Epithelial cell of esophagus (primary cell): ENCODE measurements at regions not wholly inside any gene's neighbourhood (a gene's known extent, or its start where the extent isn't known, plus 50 kb on each side); places are given as distances from the start of the nearest gene placed in this dataset.

Experiments
- DNase-seq: peaks from one replicate; pipeline ENCODE4 v3.0.0; 2010; ENCODE audit warnings: low read depth
- H3K4me3 ChIP-seq: 2 replicates; pipeline ENCODE4 v1.5.1; 2011; ENCODE audit warnings: mild to moderate bottlenecking, low read length, control low read depth
- TF ChIP-seq, protein P1 (sequence below): IDR thresholded peaks from 2 replicates; pipeline ENCODE4 v1.5.1; 2011; ENCODE audit warnings: low read depth, mild to moderate bottlenecking, low read length, control low read depth, inconsistent platforms; ENCODE audit not compliant: insufficient read depth; ENCODE audit errors: missing control alignments

DNA sequence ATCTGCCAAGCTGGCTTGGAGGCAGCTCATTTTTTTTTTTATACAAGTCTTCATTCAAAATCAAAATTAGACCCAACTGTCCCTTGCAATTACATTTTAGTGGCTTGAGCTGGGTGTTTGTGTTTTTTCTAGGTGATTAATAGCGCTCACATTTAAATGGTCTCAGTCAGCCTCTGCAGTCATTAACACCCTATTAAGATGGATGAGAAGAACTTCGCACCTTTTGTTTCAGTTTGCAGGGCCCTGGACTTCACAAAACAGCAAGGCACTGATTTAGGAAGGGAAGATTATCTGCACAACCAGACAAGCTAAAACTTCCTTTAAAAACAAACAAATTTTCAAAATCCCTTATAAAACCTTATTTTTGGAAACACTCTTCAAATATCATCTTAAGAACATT, 374.8 kb downstream of the EFNA5 start:
- DNase-seq = no peak
- no peak overlapping the region for H3K4me3 ChIP-seq
- TF ChIP-seq, protein P1, sequence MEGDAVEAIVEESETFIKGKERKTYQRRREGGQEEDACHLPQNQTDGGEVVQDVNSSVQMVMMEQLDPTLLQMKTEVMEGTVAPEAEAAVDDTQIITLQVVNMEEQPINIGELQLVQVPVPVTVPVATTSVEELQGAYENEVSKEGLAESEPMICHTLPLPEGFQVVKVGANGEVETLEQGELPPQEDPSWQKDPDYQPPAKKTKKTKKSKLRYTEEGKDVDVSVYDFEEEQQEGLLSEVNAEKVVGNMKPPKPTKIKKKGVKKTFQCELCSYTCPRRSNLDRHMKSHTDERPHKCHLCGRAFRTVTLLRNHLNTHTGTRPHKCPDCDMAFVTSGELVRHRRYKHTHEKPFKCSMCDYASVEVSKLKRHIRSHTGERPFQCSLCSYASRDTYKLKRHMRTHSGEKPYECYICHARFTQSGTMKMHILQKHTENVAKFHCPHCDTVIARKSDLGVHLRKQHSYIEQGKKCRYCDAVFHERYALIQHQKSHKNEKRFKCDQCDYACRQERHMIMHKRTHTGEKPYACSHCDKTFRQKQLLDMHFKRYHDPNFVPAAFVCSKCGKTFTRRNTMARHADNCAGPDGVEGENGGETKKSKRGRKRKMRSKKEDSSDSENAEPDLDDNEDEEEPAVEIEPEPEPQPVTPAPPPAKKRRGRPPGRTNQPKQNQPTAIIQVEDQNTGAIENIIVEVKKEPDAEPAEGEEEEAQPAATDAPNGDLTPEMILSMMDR = no peak

DNA sequence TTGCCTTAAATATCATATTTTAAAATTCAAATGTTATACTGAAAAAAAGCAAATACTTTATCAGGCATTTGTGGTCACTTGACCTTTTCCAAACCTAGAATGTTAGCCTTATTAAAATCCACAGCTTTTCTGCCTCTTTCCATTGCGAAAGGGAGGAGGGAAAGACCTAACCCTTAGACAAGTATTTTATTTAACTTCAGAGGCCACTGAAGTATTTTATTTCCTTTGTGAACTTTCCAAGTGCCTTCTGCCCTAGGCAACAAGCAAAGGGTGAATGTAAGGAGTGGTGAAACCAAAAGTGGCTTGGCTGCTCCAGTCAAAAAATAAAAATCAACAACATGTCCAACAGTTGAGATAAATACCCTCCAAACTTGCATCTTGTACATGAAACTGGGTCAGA, 376.1 kb downstream of the EFNA5 start:
- no peak for DNase-seq
- no peak overlapping the region for H3K4me3 ChIP-seq
- TF ChIP-seq, protein P1 = no peak

DNA sequence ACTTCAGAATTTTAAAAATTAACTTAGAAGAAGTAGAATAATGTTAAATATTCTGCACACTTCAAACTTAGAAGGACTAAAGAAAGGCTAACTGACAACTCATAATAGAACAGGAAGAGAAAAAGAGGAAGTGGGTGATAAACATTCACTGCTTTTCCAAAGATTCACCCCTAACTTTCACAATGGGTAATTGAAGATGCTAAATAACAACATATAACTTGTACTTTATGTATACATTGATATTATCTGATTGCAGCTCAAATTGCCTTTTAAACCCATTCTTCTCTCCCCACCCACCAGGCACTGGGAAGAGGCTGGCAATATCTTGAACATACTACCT, 376.6 kb downstream of the EFNA5 start:
- no peak for DNase-seq
- H3K4me3 ChIP-seq = no peak overlapping the region
- TF ChIP-seq, protein P1 = no peak

DNA sequence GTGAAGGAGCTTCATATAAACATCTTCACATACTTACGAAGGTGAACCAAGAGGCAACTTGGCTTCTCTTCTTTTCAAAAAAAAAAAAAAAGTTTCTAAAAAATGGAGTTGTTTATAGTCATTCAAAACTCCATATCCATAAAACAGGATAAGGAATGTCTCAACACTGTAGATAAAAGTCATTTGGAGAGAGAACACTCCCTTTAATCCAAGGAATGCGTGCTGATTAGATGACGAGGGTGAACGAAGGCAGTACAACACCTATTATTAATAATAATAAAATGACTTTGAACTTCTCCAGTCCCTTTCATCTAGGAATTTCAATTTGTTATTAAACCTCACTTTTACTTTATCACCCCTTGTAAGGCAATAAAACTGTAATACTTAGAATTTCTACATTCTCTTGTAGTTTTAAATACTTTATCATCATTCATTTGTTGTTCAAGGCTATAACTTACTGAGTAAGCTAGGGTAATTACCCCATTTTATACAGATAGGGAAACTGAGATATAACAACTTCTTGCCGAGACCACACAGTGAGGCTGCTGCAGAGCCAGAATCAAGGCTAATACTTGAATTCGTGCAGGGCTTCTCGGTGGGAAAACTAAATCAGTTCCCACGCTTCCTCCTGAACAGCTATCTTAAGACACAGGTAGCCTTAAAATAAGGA, 377.1 kb downstream of the EFNA5 start:
- TF ChIP-seq, protein P1 = no peak
- DNase-seq = no peak
- no peak overlapping the region for H3K4me3 ChIP-seq

DNA sequence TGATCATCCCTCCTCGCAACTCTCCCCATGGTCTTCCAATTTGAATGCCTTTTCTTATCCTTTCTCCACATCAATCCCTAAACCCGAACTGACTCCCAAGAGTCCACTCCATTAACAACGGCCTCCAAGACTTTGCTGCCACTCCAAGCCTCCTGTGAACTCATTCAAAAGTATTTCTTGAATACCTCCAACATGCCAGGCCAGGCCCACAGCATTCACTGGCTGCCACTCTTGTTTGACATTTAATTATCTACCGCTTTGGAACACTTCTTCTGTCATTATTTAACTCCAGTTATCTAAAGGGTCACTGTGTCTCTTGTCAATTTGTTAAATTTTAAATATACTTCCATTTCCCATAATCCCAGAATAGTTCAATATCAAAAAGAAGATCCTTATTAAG, 378.9 kb downstream of the EFNA5 start:
- DNase-seq = no peak
- TF ChIP-seq, protein P1 = no peak
- H3K4me3 ChIP-seq = no peak overlapping the region

DNA sequence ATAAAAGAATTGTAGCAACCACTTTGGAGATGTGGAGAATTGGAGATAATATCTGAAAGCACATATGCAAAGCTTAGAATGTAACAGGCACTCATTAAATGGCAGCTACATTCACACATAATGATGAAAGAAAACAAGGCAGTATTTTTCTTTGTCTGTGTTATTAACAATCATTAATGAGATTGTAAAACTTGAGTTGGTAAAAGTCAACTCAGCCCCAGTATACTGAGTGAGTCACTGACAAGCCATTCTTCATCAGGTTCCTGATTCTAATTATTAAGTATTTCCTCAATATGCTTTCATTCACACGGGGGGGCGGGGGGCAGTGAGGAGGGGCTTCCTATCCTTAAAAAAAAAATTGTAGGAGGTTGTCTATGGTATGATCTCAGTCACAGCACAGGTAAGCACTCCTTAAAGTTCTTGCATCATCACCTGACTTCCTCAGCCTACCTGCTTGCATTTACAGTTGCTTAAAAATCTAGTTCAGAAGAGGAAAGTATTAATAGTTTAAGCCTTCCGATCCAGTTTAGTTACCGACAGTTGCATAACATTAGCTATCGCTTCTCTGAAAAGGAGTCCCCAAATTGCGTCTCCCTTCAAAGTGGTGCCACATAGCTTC, 379.8 kb downstream of the EFNA5 start:
- no peak overlapping the region for H3K4me3 ChIP-seq
- DNase-seq = no peak
- TF ChIP-seq, protein P1 = no peak
